Liver (tissue), 3 donors: ENCODE measurements at regions not wholly inside any gene's neighbourhood (a gene's known extent, or its start where the extent isn't known, plus 50 kb on each side); places are given as distances from the start of the nearest gene placed in this dataset.

Experiments
- FOXA2 ChIP-seq: IDR thresholded peaks from 2 replicates; pipeline ENCODE4 v1.6.1; 2016; ENCODE audit warnings: antibody characterized with exemption
- GABPA ChIP-seq, 2 donors: IDR thresholded peaks in 1 of 2; conservative IDR thresholded peaks in 1 of 2; 2 replicates each; pipeline ENCODE4 v1.6.1; 2016; ENCODE audit warnings: antibody characterized with exemption in 2 of 2, mild to moderate bottlenecking in 1 of 2, moderate library complexity in 1 of 2
- HNF4G ChIP-seq: IDR thresholded peaks from 2 replicates; pipeline ENCODE4 v1.6.1; 2016; ENCODE audit warnings: antibody characterized with exemption
- JUND ChIP-seq, 2 donors: IDR thresholded peaks; 2 replicates each; pipeline ENCODE4 v1.6.1; 2016; ENCODE audit warnings: antibody characterized with exemption in 2 of 2
- NR2F2 ChIP-seq: IDR thresholded peaks from 2 replicates; pipeline ENCODE4 v1.6.1; 2016; ENCODE audit warnings: antibody characterized with exemption
- RAD21 ChIP-seq, 2 donors: IDR thresholded peaks; 2 replicates each; pipeline ENCODE4 v1.6.1; 2016; ENCODE audit warnings: antibody characterized with exemption in 2 of 2, mild to moderate bottlenecking in 2 of 2
- RXRA ChIP-seq, 2 donors: IDR thresholded peaks; 2 replicates each; pipeline ENCODE4 v1.6.1; 2017 to 2018; ENCODE audit warnings: antibody characterized with exemption in 2 of 2, mild to moderate bottlenecking in 1 of 2
- SP1 ChIP-seq: IDR thresholded peaks from 2 replicates; pipeline ENCODE4 v1.6.1; 2018; ENCODE audit warnings: antibody characterized with exemption, mild to moderate bottlenecking
- YY1 ChIP-seq: IDR thresholded peaks from 2 replicates; pipeline ENCODE4 v1.6.1; 2016; ENCODE audit warnings: antibody characterized with exemption, mild to moderate bottlenecking
- TF ChIP-seq, protein P1 (sequence below): fragments of 150-350 bp; IDR thresholded peaks from 2 replicates; pipeline ENCODE4 v1.5.1; 2017; ENCODE audit warnings: improper control_type of control experiment, low read depth, low read length; ENCODE audit not compliant: missing input control
- TF ChIP-seq, protein P2 (sequence below): IDR thresholded peaks from 2 replicates; pipeline ENCODE4 v1.6.1; 2016; ENCODE audit warnings: antibody characterized with exemption
- TF ChIP-seq, protein P3 (sequence below): IDR thresholded peaks from 2 replicates; pipeline ENCODE4 v1.6.1; 2016; ENCODE audit warnings: antibody characterized with exemption
- TF ChIP-seq, protein P4 (sequence below): IDR thresholded peaks from 2 replicates; pipeline ENCODE4 v1.6.1; 2016; ENCODE audit warnings: antibody characterized with exemption
- TF ChIP-seq, protein P5 (sequence below): IDR thresholded peaks from 2 replicates; pipeline ENCODE4 v1.6.1; 2016; ENCODE audit warnings: antibody characterized with exemption, mild to moderate bottlenecking
- donor health status: healthy.
- donor health status: healthy.

DNA sequence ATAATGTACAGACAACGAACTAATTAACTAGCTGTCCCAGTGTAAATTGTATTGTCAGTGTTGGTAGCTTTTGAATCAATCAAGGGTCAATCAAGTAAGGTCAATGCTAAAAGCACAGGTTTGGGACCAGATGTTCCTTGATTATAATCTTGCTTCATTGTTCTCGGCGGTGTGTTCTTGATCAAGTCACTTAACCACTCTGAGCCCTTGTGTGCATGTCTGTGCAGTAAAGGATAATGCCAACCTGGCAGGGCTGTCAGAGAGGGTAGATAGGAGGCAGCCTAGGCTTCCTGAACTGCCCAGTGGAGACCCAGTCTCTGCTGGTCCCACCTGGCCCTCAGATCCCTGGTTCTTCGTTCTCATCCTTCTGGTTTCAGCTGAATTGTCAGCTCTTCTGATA lies 221.0 kb downstream of the EMX2 start:
- TF ChIP-seq, protein P1, sequence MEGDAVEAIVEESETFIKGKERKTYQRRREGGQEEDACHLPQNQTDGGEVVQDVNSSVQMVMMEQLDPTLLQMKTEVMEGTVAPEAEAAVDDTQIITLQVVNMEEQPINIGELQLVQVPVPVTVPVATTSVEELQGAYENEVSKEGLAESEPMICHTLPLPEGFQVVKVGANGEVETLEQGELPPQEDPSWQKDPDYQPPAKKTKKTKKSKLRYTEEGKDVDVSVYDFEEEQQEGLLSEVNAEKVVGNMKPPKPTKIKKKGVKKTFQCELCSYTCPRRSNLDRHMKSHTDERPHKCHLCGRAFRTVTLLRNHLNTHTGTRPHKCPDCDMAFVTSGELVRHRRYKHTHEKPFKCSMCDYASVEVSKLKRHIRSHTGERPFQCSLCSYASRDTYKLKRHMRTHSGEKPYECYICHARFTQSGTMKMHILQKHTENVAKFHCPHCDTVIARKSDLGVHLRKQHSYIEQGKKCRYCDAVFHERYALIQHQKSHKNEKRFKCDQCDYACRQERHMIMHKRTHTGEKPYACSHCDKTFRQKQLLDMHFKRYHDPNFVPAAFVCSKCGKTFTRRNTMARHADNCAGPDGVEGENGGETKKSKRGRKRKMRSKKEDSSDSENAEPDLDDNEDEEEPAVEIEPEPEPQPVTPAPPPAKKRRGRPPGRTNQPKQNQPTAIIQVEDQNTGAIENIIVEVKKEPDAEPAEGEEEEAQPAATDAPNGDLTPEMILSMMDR = no peak
- TF ChIP-seq NR2F2 = no peak
- TF ChIP-seq, protein P2, sequence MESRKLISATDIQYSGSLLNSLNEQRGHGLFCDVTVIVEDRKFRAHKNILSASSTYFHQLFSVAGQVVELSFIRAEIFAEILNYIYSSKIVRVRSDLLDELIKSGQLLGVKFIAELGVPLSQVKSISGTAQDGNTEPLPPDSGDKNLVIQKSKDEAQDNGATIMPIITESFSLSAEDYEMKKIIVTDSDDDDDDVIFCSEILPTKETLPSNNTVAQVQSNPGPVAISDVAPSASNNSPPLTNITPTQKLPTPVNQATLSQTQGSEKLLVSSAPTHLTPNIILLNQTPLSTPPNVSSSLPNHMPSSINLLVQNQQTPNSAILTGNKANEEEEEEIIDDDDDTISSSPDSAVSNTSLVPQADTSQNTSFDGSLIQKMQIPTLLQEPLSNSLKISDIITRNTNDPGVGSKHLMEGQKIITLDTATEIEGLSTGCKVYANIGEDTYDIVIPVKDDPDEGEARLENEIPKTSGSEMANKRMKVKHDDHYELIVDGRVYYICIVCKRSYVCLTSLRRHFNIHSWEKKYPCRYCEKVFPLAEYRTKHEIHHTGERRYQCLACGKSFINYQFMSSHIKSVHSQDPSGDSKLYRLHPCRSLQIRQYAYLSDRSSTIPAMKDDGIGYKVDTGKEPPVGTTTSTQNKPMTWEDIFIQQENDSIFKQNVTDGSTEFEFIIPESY = no peak
- TF ChIP-seq, protein P3, sequence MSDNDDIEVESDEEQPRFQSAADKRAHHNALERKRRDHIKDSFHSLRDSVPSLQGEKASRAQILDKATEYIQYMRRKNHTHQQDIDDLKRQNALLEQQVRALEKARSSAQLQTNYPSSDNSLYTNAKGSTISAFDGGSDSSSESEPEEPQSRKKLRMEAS = no peak
- TF ChIP-seq YY1 = no peak
- no peak for TF ChIP-seq GABPA (IDR thresholded peaks at IDR 0.05 in 1 of 2, conservative IDR thresholded peaks at IDR 0.05 in 1 of 2)
- TF ChIP-seq, protein P4, sequence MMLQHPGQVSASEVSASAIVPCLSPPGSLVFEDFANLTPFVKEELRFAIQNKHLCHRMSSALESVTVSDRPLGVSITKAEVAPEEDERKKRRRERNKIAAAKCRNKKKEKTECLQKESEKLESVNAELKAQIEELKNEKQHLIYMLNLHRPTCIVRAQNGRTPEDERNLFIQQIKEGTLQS = no peak
- TF ChIP-seq SP1 = no peak
- no peak for TF ChIP-seq RAD21 (IDR thresholded peaks at IDR 0.05)
- TF ChIP-seq, protein P5, sequence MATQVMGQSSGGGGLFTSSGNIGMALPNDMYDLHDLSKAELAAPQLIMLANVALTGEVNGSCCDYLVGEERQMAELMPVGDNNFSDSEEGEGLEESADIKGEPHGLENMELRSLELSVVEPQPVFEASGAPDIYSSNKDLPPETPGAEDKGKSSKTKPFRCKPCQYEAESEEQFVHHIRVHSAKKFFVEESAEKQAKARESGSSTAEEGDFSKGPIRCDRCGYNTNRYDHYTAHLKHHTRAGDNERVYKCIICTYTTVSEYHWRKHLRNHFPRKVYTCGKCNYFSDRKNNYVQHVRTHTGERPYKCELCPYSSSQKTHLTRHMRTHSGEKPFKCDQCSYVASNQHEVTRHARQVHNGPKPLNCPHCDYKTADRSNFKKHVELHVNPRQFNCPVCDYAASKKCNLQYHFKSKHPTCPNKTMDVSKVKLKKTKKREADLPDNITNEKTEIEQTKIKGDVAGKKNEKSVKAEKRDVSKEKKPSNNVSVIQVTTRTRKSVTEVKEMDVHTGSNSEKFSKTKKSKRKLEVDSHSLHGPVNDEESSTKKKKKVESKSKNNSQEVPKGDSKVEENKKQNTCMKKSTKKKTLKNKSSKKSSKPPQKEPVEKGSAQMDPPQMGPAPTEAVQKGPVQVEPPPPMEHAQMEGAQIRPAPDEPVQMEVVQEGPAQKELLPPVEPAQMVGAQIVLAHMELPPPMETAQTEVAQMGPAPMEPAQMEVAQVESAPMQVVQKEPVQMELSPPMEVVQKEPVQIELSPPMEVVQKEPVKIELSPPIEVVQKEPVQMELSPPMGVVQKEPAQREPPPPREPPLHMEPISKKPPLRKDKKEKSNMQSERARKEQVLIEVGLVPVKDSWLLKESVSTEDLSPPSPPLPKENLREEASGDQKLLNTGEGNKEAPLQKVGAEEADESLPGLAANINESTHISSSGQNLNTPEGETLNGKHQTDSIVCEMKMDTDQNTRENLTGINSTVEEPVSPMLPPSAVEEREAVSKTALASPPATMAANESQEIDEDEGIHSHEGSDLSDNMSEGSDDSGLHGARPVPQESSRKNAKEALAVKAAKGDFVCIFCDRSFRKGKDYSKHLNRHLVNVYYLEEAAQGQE = no peak
- no peak for TF ChIP-seq HNF4G
- no peak for TF ChIP-seq JUND (IDR thresholded peaks at IDR 0.05)
- no peak for TF ChIP-seq FOXA2
- TF ChIP-seq RXRA (IDR thresholded peaks at IDR 0.05) = no peak
